HepG2 (cell line): ENCODE measurements at regions not wholly inside any gene's neighbourhood (a gene's known extent, or its start where the extent isn't known, plus 50 kb on each side); places are given as distances from the start of the nearest gene placed in this dataset.
A peak's percentile ranks its signal among the peaks of the same experiment; 100 is the strongest.

ENCODE experiments used
- ADNP ChIP-seq: sonication (generic); formaldehyde crosslinking; IDR thresholded peaks from 2 replicates; pipeline ENCODE4 v1.4.0; 2020; ENCODE audit warnings: missing genetic modification reagents
- BORCS8-MEF2B ChIP-seq: sonication (generic); formaldehyde crosslinking; IDR thresholded peaks from 2 replicates; pipeline ENCODE4 v1.8.0; 2022; ENCODE audit warnings: mild to moderate bottlenecking, missing genetic modification reagents
- CEBPB ChIP-seq: IDR thresholded peaks from 2 replicates; pipeline ENCODE4 v1.6.1; 2011; ENCODE audit warnings: low read depth, low read length, improper control_type of control experiment, borderline replicate concordance
- CHD2 ChIP-seq: IDR thresholded peaks from 2 replicates; pipeline ENCODE4 v1.6.1; 2011; ENCODE audit warnings: low read depth, low read length, improper control_type of control experiment
- IKZF1 ChIP-seq: fragments of 450-650 bp; IDR thresholded peaks from 2 replicates; pipeline ENCODE4 v1.7.1; 2016
- IRF2 ChIP-seq: IDR thresholded peaks from 2 replicates; pipeline ENCODE4 v1.6.1; 2018; ENCODE audit warnings: missing genetic modification reagents, missing compliant biosample characterization
- KMT2A ChIP-seq: sonication (generic); formaldehyde crosslinking; IDR thresholded peaks from 2 replicates; pipeline ENCODE4 v1.4.0; 2020; ENCODE audit warnings: missing genetic modification reagents
- NFKB2 ChIP-seq: sonication (generic); formaldehyde crosslinking; IDR thresholded peaks from 2 replicates; pipeline ENCODE4 v1.4.0; 2020; ENCODE audit warnings: missing genetic modification reagents, borderline replicate concordance
- NPAS2 ChIP-seq: sonication (generic); formaldehyde crosslinking; IDR thresholded peaks from 2 replicates; pipeline ENCODE4 v1.8.0; 2022; ENCODE audit warnings: mild to moderate bottlenecking, missing genetic modification reagents, borderline replicate concordance
- RARA ChIP-seq: IDR thresholded peaks from 2 replicates; pipeline ENCODE4 v1.6.1; 2016; ENCODE audit warnings: missing genetic modification reagents, missing compliant biosample characterization
- RFX1 ChIP-seq: fragments of 450-650 bp; IDR thresholded peaks from 2 replicates; pipeline ENCODE4 v1.6.1; 2017
- ZBTB3 ChIP-seq: sonication (generic); formaldehyde crosslinking; IDR thresholded peaks from 2 replicates; pipeline ENCODE4 v1.4.0; 2020; ENCODE audit warnings: low read depth, mild to moderate bottlenecking, moderate library complexity, missing genetic modification reagents, borderline replicate concordance
- ZFP37 ChIP-seq: sonication (generic); formaldehyde crosslinking; IDR thresholded peaks from 2 replicates; pipeline ENCODE4 v1.4.0; 2020; ENCODE audit warnings: missing genetic modification reagents, borderline replicate concordance
- ZNF160 ChIP-seq: sonication (generic); formaldehyde crosslinking; IDR thresholded peaks from 2 replicates; pipeline ENCODE4 v1.8.0; 2022; ENCODE audit warnings: mild to moderate bottlenecking, inconsistent platforms, missing genetic modification reagents
- ZNF3 ChIP-seq: IDR thresholded peaks from 2 replicates; pipeline ENCODE4 v1.7.0; 2017; ENCODE audit warnings: inconsistent platforms
- ZNF343 ChIP-seq: sonication (generic); formaldehyde crosslinking; IDR thresholded peaks from 2 replicates; pipeline ENCODE4 v1.4.0; 2020; ENCODE audit warnings: mild to moderate bottlenecking, missing genetic modification reagents
- ZNF616 ChIP-seq: sonication (generic); formaldehyde crosslinking; IDR thresholded peaks from 2 replicates; pipeline ENCODE4 v1.5.0; 2020; ENCODE audit warnings: low read depth, mild to moderate bottlenecking, missing genetic modification reagents
- ZNF746 ChIP-seq: sonication (generic); formaldehyde crosslinking; IDR thresholded peaks from 2 replicates; pipeline ENCODE4 v1.8.0; 2022; ENCODE audit warnings: mild to moderate bottlenecking, missing genetic modification reagents
- TF ChIP-seq, protein P1 (sequence below): sonication (generic); formaldehyde crosslinking; IDR thresholded peaks from 2 replicates; pipeline ENCODE4 v1.4.0; 2020; ENCODE audit warnings: mild to moderate bottlenecking, missing genetic modification reagents
- TF ChIP-seq, protein P2 (sequence below): sonication (generic); formaldehyde crosslinking; conservative IDR thresholded peaks from 2 replicates; pipeline ENCODE4 v1.4.0; 2020; ENCODE audit warnings: mild to moderate bottlenecking, missing genetic modification reagents, moderate library complexity
- TF ChIP-seq, protein P3 (sequence below): sonication (generic); formaldehyde crosslinking; IDR thresholded peaks from 2 replicates; pipeline ENCODE4 v1.4.0; 2020; ENCODE audit warnings: missing genetic modification reagents, borderline replicate concordance
- TF ChIP-seq, protein P4 (sequence below): sonication (generic); formaldehyde crosslinking; IDR thresholded peaks from 2 replicates; pipeline ENCODE4 v1.4.0; 2020; ENCODE audit warnings: missing genetic modification reagents, low read depth, mild to moderate bottlenecking, borderline replicate concordance
- TF ChIP-seq, protein P5 (sequence below): IDR thresholded peaks from 2 replicates; pipeline ENCODE4 v1.6.1; 2016; ENCODE audit warnings: mild to moderate bottlenecking

DNA sequence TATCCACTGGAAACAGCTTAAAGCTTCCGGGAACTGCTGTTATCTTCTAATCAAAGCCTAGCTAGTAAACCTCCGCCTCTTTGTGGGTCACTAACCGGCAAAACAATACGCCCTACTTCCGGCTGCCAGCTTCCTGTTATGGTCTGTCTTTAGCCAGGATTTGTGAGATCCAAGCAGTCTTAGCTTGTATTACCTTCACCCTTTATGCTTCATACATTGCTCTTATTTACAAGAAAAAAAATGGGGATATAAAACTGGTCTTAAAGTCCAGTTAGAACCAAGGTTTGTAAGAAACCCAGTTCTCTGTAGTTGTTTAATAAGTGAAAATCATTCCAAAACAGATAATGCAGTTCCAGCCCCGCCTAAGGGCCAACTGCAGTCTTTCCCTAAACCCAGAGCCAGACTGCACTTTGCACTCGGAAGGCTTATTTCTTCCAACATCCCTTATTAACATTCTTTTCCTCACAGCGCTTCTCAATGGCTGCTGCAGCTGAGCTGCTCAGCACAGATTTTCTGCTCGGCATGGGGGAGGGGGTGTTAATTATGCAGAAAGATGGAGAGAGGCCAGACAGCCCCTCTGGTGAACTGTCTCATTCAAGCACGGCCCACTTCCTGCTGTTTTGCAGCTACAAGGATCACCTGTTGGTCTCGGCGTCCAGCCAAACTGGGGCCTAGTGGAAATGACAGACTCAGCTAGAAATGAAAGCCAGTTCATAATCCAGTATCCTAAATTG lies 368.4 kb downstream of the KLF12 start (continued):
- TF ChIP-seq, protein P1, sequence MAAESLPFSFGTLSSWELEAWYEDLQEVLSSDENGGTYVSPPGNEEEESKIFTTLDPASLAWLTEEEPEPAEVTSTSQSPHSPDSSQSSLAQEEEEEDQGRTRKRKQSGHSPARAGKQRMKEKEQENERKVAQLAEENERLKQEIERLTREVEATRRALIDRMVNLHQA (CRISPR knock-in tag) = no peak
- TF ChIP-seq IRF2 (CRISPR knock-in tag) (no peak), KMT2A (CRISPR knock-in tag) (no peak), CEBPB (no peak), ZNF343 (CRISPR knock-in tag) (no peak), ZNF3 (CRISPR knock-in tag) (no peak), NFKB2 (CRISPR knock-in tag) (no peak), ZNF160 (CRISPR knock-in tag) (no peak), RFX1 (no peak), RARA (CRISPR knock-in tag) (peak; percentile 31; the same call in 1 of the 2 replicates), IKZF1 (no peak), ADNP (CRISPR knock-in tag) (no peak), CHD2 (no peak), ZNF616 (CRISPR knock-in tag) (no peak), BORCS8-MEF2B (CRISPR knock-in tag) (no peak), ZBTB3 (no peak), ZNF746 (no peak), ZFP37 (CRISPR knock-in tag) (no peak), NPAS2 (no peak)
- TF ChIP-seq, protein P2, sequence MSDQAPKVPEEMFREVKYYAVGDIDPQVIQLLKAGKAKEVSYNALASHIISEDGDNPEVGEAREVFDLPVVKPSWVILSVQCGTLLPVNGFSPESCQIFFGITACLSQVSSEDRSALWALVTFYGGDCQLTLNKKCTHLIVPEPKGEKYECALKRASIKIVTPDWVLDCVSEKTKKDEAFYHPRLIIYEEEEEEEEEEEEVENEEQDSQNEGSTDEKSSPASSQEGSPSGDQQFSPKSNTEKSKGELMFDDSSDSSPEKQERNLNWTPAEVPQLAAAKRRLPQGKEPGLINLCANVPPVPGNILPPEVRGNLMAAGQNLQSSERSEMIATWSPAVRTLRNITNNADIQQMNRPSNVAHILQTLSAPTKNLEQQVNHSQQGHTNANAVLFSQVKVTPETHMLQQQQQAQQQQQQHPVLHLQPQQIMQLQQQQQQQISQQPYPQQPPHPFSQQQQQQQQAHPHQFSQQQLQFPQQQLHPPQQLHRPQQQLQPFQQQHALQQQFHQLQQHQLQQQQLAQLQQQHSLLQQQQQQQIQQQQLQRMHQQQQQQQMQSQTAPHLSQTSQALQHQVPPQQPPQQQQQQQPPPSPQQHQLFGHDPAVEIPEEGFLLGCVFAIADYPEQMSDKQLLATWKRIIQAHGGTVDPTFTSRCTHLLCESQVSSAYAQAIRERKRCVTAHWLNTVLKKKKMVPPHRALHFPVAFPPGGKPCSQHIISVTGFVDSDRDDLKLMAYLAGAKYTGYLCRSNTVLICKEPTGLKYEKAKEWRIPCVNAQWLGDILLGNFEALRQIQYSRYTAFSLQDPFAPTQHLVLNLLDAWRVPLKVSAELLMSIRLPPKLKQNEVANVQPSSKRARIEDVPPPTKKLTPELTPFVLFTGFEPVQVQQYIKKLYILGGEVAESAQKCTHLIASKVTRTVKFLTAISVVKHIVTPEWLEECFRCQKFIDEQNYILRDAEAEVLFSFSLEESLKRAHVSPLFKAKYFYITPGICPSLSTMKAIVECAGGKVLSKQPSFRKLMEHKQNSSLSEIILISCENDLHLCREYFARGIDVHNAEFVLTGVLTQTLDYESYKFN (CRISPR knock-in tag) = peak; percentile 73
- TF ChIP-seq, protein P3, sequence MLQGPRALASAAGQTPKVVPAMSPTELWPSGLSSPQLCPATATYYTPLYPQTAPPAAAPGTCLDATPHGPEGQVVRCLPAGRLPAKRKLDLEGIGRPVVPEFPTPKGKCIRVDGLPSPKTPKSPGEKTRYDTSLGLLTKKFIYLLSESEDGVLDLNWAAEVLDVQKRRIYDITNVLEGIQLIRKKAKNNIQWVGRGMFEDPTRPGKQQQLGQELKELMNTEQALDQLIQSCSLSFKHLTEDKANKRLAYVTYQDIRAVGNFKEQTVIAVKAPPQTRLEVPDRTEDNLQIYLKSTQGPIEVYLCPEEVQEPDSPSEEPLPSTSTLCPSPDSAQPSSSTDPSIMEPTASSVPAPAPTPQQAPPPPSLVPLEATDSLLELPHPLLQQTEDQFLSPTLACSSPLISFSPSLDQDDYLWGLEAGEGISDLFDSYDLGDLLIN (CRISPR knock-in tag) = no peak
- TF ChIP-seq, protein P4, sequence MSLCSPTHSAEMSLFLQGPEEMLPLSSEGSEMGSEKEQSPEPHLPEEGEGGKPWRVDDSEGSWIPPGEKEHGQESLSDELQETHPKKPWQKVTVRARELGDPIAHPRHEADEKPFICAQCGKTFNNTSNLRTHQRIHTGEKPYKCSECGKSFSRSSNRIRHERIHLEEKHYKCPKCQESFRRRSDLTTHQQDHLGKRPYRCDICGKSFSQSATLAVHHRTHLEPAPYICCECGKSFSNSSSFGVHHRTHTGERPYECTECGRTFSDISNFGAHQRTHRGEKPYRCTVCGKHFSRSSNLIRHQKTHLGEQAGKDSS (CRISPR knock-in tag) = no peak
- TF ChIP-seq, protein P5, sequence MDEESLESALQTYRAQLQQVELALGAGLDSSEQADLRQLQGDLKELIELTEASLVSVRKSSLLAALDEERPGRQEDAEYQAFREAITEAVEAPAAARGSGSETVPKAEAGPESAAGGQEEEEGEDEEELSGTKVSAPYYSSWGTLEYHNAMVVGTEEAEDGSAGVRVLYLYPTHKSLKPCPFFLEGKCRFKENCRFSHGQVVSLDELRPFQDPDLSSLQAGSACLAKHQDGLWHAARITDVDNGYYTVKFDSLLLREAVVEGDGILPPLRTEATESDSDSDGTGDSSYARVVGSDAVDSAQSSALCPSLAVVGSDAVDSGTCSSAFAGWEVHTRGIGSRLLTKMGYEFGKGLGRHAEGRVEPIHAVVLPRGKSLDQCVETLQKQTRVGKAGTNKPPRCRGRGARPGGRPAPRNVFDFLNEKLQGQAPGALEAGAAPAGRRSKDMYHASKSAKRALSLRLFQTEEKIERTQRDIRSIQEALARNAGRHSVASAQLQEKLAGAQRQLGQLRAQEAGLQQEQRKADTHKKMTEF (CRISPR knock-in tag) = peak; percentile 49; the same call in 1 of the 2 replicates
